GM19023 (cell line): ENCODE measurements at regions not wholly inside any gene's neighbourhood (a gene's known extent, or its start where the extent isn't known, plus 50 kb on each side); places are given as distances from the start of the nearest gene placed in this dataset.
A peak's percentile ranks its signal among the peaks of the same experiment; 100 is the strongest.
"Not testable (repeated sequence)": the region's sequence is repeated elsewhere in the genome, so short reads cannot be mapped to it uniquely, and the experiment has no call there.

Experiments
- ATAC-seq: cut with Tn5 transposase; IDR thresholded peaks from one replicate; pipeline ENCODE4 v1.9.1; 2021; ENCODE audit warnings: mild to moderate bottlenecking, moderate library complexity; ENCODE audit not compliant: unreplicated experiment

- ATAC-seq, result peak; percentile 88
Observed at GRCh38 chr2:75432761-75433361, 127.9 kb downstream of the EVA1A start.

GRCh38 chr2:75431763-75432162 is 129.0 kb downstream of the EVA1A start:
- peak; percentile 48 for ATAC-seq

GRCh38 chr2:75431276-75431675 is 129.5 kb downstream of the EVA1A start:
- ATAC-seq, result no peak

- not testable (repeated sequence) for ATAC-seq
Observed at GRCh38 chr2:75430449-75430848, 130.3 kb downstream of the EVA1A start.

- no peak for ATAC-seq
Observed at GRCh38 chr2:75428646-75429443, 131.9 kb downstream of the EVA1A start.

GRCh38 chr2:75428060-75428459 is 132.7 kb downstream of the EVA1A start:
- no peak for ATAC-seq

- no peak for ATAC-seq
Observed at GRCh38 chr2:75424936-75425619, 135.7 kb downstream of the EVA1A start.

GRCh38 chr2:75421986-75422385 is 138.8 kb downstream of the EVA1A start:
- ATAC-seq, result no peak

GRCh38 chr2:75416420-75417342 is 144.1 kb downstream of the EVA1A start:
- ATAC-seq, result peak; percentile 75

- ATAC-seq, result no peak
Observed at GRCh38 chr2:75415731-75416130, 145.0 kb downstream of the EVA1A start.

- no peak for ATAC-seq
Observed at GRCh38 chr2:75415111-75415626, 145.6 kb downstream of the EVA1A start.

GRCh38 chr2:75411574-75411973 is 149.2 kb downstream of the EVA1A start:
- ATAC-seq, result no peak

- ATAC-seq, result no peak
Observed at GRCh38 chr2:75410702-75411101, 150.0 kb downstream of the EVA1A start.

- ATAC-seq, result no peak
Observed at GRCh38 chr2:75408771-75409170, 152.0 kb downstream of the EVA1A start.

- ATAC-seq, result no peak
Observed at GRCh38 chr2:75407038-75407530, 153.7 kb downstream of the EVA1A start.

GRCh38 chr2:75406131-75406581 is 154.6 kb downstream of the EVA1A start:
- no peak for ATAC-seq

GRCh38 chr2:75405000-75405399 is 155.7 kb downstream of the EVA1A start:
- ATAC-seq, result no peak

- ATAC-seq, result peak; percentile 76
Observed at GRCh38 chr2:75403991-75404428, 156.7 kb downstream of the EVA1A start.

- ATAC-seq, result no peak
Observed at GRCh38 chr2:75396314-75396713, 164.4 kb downstream of the EVA1A start.

GRCh38 chr2:75394764-75395163 is 166.0 kb downstream of the EVA1A start:
- ATAC-seq, result not testable (repeated sequence)
